WERI-Rb-1 (cell line): ENCODE measurements at regions not wholly inside any gene's neighbourhood (a gene's known extent, or its start where the extent isn't known, plus 50 kb on each side); places are given as distances from the start of the nearest gene placed in this dataset.

Experiments used
- DNase-seq: peaks from one replicate; pipeline ENCODE4 v3.0.0-alpha.2; 2020
- H3K27ac ChIP-seq: fragments of 250-450 bp; sonication (Bioruptor Pico); 2 replicates; pipeline ENCODE4 v1.5.1; 2020; ENCODE audit warnings: mild to moderate bottlenecking, moderate library complexity
- H3K27me3 ChIP-seq: fragments of 250-450 bp; sonication (Bioruptor Pico); 2 replicates; pipeline ENCODE4 v1.5.1; 2021; ENCODE audit warnings: mild to moderate bottlenecking, low read depth, moderate library complexity; ENCODE audit not compliant: insufficient read depth, severe bottlenecking
- H3K36me3 ChIP-seq: fragments of 250-450 bp; sonication (Bioruptor Pico); 2 replicates; pipeline ENCODE4 v1.5.1; 2020; ENCODE audit warnings: mild to moderate bottlenecking, moderate library complexity
- H3K4me3 ChIP-seq: 2 replicates; pipeline ENCODE4 v1.5.1; 2011; ENCODE audit warnings: low read depth, mild to moderate bottlenecking, control low read depth, low read length
- H3K9me3 ChIP-seq: fragments of 250-450 bp; sonication (Bioruptor Pico); 2 replicates; pipeline ENCODE4 v1.5.1; 2021; ENCODE audit warnings: mild to moderate bottlenecking, moderate library complexity; ENCODE audit not compliant: severe bottlenecking
- CTCF ChIP-seq: IDR thresholded peaks from 2 replicates; pipeline ENCODE4 v1.5.1; 2011; ENCODE audit warnings: low read depth, mild to moderate bottlenecking, control low read depth, inconsistent platforms, low read length

DNA sequence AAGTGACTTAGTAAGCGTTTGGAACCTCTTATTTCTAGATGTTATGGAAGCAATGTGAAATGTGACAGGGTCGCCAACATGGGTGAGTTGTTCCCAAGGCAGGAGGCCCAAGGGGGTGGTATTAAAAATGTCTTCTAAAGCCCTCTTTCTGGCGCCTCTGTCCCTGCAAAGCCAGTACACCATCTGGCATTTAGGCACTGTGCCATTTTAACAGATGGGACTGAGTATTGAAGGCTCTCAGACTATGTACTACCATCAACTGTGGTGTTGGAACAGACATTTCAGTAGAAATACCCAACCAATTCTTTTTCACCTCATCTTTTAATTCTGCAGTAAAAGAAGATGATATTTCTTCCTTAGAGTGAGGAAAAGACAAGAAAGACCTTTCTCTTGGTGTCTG is 384.5 kb upstream of the MMADHC start:
- no peak for TF ChIP-seq CTCF
- H3K27ac ChIP-seq: no peak overlapping the region
- H3K4me3 ChIP-seq: no peak overlapping the region
- no peaks in the 10 kb centered on the region for H3K9me3 ChIP-seq
- DNase-seq: peak; percentile 17
- H3K27me3 ChIP-seq: no peaks in the 10 kb centered on the region
- no peaks in the 10 kb centered on the region for H3K36me3 ChIP-seq

DNA sequence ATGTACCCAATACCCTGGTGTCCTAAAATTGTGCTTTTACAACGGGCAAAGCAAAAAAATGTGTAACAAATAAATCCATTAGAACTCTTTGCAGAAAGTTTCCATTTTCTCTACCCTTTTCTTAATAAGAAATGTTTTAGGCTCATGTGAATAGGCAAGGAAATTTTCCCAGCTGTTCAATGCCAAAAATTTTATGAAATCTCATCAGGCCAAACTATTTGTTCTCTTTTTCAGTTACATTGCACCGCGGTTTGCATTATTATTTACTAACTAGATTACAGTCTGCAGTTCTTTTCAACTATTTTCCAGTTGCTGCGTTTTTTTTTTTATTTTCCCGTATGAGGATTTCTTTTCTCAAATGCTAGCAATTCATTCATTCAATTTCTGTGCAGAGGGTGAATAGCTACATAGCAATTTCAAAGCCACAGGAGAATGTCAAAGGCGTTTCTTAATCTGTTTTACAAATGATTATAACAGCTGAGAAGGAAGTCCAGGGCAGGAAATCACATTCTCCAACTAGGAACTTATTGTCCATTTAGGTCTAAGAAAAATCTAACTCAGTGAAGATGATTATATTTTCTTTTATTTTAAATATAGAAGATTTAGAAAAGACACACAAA is 367.5 kb upstream of the MMADHC start:
- no peak overlapping the region for H3K4me3 ChIP-seq
- DNase-seq: no peak
- no peak for TF ChIP-seq CTCF

GRCh38 chr2:149953627-149954026 is 366.1 kb upstream of the MMADHC start:
- H3K27me3 ChIP-seq: no peaks in the 10 kb centered on the region
- no peaks in the 10 kb centered on the region for H3K36me3 ChIP-seq
- H3K27ac ChIP-seq: no peak overlapping the region
- H3K9me3 ChIP-seq: no peaks in the 10 kb centered on the region
- no peak overlapping the region for H3K4me3 ChIP-seq
- TF ChIP-seq CTCF: no peak
- no peak for DNase-seq

More for the DNA sequence above, 367.5 kb upstream of the MMADHC start:
- no peaks in the 10 kb centered on the region for H3K36me3 ChIP-seq
- no peaks in the 10 kb centered on the region for H3K9me3 ChIP-seq
- no peaks in the 10 kb centered on the region for H3K27me3 ChIP-seq
- H3K27ac ChIP-seq: no peak overlapping the region

- no peak for DNase-seq
- no peak for TF ChIP-seq CTCF
- Histone ChIP-seq H3K36me3 (no peaks in the 10 kb centered on the region), H3K27me3 (no peaks in the 10 kb centered on the region), H3K9me3 (no peaks in the 10 kb centered on the region), H3K4me3 (no peak overlapping the region), H3K27ac (no peak overlapping the region)
Observed at GRCh38 chr2:149931486-149931885, 343.9 kb upstream of the MMADHC start.

GRCh38 chr2:149928011-149928410 is 340.4 kb upstream of the MMADHC start:
- DNase-seq: no peak
- Histone ChIP-seq H3K27ac (no peak overlapping the region), H3K4me3 (no peak overlapping the region), H3K9me3 (no peaks in the 10 kb centered on the region), H3K36me3 (no peaks in the 10 kb centered on the region), H3K27me3 (no peaks in the 10 kb centered on the region)
- no peak for TF ChIP-seq CTCF

GRCh38 chr2:149926149-149926548 is 338.6 kb upstream of the MMADHC start:
- Histone ChIP-seq H3K36me3 (no peaks in the 10 kb centered on the region), H3K9me3 (no peaks in the 10 kb centered on the region), H3K27me3 (no peaks in the 10 kb centered on the region), H3K27ac (no peak overlapping the region), H3K4me3 (no peak overlapping the region)
- no peak for DNase-seq
- TF ChIP-seq CTCF: no peak
